SK-N-SH treated with all-trans-retinoic acid at 6 μM for 48 hours (cell line): ENCODE measurements at regions not wholly inside any gene's neighbourhood (a gene's known extent, or its start where the extent isn't known, plus 50 kb on each side); places are given as distances from the start of the nearest gene placed in this dataset.

Source experiments
- ESRRG ChIP-seq: fragments of 250-450 bp; sonication (Bioruptor Pico); IDR thresholded peaks from 2 replicates; pipeline ENCODE4 v1.6.1; 2021; ENCODE audit warnings: mild to moderate bottlenecking
- PPARA ChIP-seq: fragments of 250-450 bp; sonication (Bioruptor Pico); IDR thresholded peaks from 2 replicates; pipeline ENCODE4 v1.5.0; 2020; ENCODE audit warnings: mild to moderate bottlenecking, borderline replicate concordance
- RARB ChIP-seq: fragments of 250-450 bp; sonication (Bioruptor Pico); IDR thresholded peaks from 2 replicates; pipeline ENCODE4 v1.8.0; 2021; ENCODE audit warnings: mild to moderate bottlenecking, moderate library complexity
- SNAI2 ChIP-seq: fragments of 250-450 bp; sonication (Bioruptor Pico); IDR thresholded peaks from 2 replicates; pipeline ENCODE4 v1.5.0; 2020; ENCODE audit warnings: mild to moderate bottlenecking, moderate library complexity
- TCF4 ChIP-seq: fragments of 250-450 bp; sonication (Bioruptor Pico); IDR thresholded peaks from 2 replicates; pipeline ENCODE4 v1.8.0; 2021; ENCODE audit warnings: mild to moderate bottlenecking, moderate library complexity, borderline replicate concordance
- TOX ChIP-seq: fragments of 250-450 bp; sonication (Bioruptor Pico); IDR thresholded peaks from 2 replicates; pipeline ENCODE4 v1.8.0; 2021; ENCODE audit warnings: mild to moderate bottlenecking, moderate library complexity, borderline replicate concordance
- ZC3H10 ChIP-seq: fragments of 250-450 bp; sonication (Bioruptor Pico); IDR thresholded peaks from 2 replicates; pipeline ENCODE4 v1.5.1; 2021; ENCODE audit warnings: mild to moderate bottlenecking, moderate library complexity
- ZFP30 ChIP-seq: fragments of 450-650 bp; formaldehyde crosslinking; IDR thresholded peaks from 2 replicates; pipeline ENCODE4 v1.5.0; 2022; ENCODE audit warnings: mild to moderate bottlenecking, moderate library complexity
- ZNF70 ChIP-seq: fragments of 450-650 bp; formaldehyde crosslinking; IDR thresholded peaks from 2 replicates; pipeline ENCODE4 v1.5.0; 2020; ENCODE audit warnings: mild to moderate bottlenecking, moderate library complexity
- ZNF8 ChIP-seq: fragments of 450-650 bp; formaldehyde crosslinking; IDR thresholded peaks from 2 replicates; pipeline ENCODE4 v1.5.0; 2020; ENCODE audit warnings: mild to moderate bottlenecking, moderate library complexity
- TF ChIP-seq, protein P1 (sequence below): fragments of 250-450 bp; sonication (Bioruptor Pico); IDR thresholded peaks from 2 replicates; pipeline ENCODE4 v1.5.0; 2020; ENCODE audit warnings: mild to moderate bottlenecking, moderate library complexity
- TF ChIP-seq, protein P2 (sequence below): fragments of 250-450 bp; sonication (Bioruptor Pico); IDR thresholded peaks from 2 replicates; pipeline ENCODE4 v1.8.0; 2020; ENCODE audit warnings: mild to moderate bottlenecking, moderate library complexity, borderline replicate concordance

DNA sequence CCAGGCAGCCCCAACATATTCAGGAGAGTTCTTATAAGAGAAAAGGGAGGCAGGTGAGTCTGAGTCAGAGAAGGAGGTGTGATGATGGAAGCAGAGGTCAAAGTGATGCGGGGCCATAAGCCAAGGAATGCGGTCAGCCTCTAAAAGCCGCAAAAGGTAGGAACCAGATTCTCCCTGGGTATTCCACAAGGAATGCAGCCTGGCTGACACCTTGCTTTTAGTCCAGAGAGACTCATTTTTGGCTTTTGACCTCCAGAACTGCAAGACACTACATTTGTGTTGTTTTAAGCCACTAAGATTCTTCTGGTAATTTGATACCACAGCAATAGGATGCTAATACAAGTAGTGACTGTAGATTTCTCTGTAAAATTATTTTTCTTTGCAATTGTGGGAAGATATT, 151.5 kb upstream of the EEPD1 start:
- TF ChIP-seq, protein P1, sequence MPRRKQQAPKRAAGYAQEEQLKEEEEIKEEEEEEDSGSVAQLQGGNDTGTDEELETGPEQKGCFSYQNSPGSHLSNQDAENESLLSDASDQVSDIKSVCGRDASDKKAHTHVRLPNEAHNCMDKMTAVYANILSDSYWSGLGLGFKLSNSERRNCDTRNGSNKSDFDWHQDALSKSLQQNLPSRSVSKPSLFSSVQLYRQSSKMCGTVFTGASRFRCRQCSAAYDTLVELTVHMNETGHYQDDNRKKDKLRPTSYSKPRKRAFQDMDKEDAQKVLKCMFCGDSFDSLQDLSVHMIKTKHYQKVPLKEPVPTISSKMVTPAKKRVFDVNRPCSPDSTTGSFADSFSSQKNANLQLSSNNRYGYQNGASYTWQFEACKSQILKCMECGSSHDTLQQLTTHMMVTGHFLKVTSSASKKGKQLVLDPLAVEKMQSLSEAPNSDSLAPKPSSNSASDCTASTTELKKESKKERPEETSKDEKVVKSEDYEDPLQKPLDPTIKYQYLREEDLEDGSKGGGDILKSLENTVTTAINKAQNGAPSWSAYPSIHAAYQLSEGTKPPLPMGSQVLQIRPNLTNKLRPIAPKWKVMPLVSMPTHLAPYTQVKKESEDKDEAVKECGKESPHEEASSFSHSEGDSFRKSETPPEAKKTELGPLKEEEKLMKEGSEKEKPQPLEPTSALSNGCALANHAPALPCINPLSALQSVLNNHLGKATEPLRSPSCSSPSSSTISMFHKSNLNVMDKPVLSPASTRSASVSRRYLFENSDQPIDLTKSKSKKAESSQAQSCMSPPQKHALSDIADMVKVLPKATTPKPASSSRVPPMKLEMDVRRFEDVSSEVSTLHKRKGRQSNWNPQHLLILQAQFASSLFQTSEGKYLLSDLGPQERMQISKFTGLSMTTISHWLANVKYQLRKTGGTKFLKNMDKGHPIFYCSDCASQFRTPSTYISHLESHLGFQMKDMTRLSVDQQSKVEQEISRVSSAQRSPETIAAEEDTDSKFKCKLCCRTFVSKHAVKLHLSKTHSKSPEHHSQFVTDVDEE (CRISPR knock-in tag) = no peak
- TF ChIP-seq ZC3H10 (CRISPR knock-in tag) (no peak), ZFP30 (CRISPR knock-in tag) (no peak), TCF4 (CRISPR knock-in tag) (no peak), SNAI2 (CRISPR knock-in tag) (no peak), ZNF70 (CRISPR knock-in tag) (no peak), RARB (CRISPR knock-in tag) (no peak), ZNF8 (no peak), PPARA (CRISPR knock-in tag) (no peak), TOX (CRISPR knock-in tag) (no peak), ESRRG (CRISPR knock-in tag) (no peak)
- TF ChIP-seq, protein P2, sequence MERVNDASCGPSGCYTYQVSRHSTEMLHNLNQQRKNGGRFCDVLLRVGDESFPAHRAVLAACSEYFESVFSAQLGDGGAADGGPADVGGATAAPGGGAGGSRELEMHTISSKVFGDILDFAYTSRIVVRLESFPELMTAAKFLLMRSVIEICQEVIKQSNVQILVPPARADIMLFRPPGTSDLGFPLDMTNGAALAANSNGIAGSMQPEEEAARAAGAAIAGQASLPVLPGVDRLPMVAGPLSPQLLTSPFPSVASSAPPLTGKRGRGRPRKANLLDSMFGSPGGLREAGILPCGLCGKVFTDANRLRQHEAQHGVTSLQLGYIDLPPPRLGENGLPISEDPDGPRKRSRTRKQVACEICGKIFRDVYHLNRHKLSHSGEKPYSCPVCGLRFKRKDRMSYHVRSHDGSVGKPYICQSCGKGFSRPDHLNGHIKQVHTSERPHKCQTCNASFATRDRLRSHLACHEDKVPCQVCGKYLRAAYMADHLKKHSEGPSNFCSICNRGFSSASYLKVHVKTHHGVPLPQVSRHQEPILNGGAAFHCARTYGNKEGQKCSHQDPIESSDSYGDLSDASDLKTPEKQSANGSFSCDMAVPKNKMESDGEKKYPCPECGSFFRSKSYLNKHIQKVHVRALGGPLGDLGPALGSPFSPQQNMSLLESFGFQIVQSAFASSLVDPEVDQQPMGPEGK (CRISPR knock-in tag) = no peak
